Suprapubic skin (tissue), 4 donors: ENCODE measurements at regions not wholly inside any gene's neighbourhood (a gene's known extent, or its start where the extent isn't known, plus 50 kb on each side); places are given as distances from the start of the nearest gene placed in this dataset.

Experiments used
- CTCF ChIP-seq, 2 donors: fragments of 200-600 bp in 1 of 2; fragments of 450-650 bp in 1 of 2; sonication (generic) in 1 of 2; IDR thresholded peaks; one replicate each; pipeline ENCODE4 v1.5.1; 2016 to 2019; ENCODE audit warnings: antibody characterized with exemption in 2 of 2, mild to moderate bottlenecking in 1 of 2, moderate library complexity in 1 of 2
- EP300 ChIP-seq: sonication (generic); formaldehyde crosslinking; IDR thresholded peaks from one replicate; pipeline ENCODE4 v1.6.1; 2017; ENCODE audit warnings: antibody characterized with exemption
- POLR2A ChIP-seq, 2 donors: fragments of 450-650 bp; IDR thresholded peaks; one replicate each; pipeline ENCODE4 v1.6.1; 2017; ENCODE audit warnings: antibody characterized with exemption in 2 of 2, mild to moderate bottlenecking in 2 of 2, moderate library complexity in 2 of 2
- POLR2AphosphoS5 ChIP-seq, 3 donors: sonication (generic); formaldehyde crosslinking; IDR thresholded peaks; one replicate each; pipeline ENCODE4 v1.6.1; 2017; ENCODE audit warnings: antibody characterized with exemption in 3 of 3

DNA sequence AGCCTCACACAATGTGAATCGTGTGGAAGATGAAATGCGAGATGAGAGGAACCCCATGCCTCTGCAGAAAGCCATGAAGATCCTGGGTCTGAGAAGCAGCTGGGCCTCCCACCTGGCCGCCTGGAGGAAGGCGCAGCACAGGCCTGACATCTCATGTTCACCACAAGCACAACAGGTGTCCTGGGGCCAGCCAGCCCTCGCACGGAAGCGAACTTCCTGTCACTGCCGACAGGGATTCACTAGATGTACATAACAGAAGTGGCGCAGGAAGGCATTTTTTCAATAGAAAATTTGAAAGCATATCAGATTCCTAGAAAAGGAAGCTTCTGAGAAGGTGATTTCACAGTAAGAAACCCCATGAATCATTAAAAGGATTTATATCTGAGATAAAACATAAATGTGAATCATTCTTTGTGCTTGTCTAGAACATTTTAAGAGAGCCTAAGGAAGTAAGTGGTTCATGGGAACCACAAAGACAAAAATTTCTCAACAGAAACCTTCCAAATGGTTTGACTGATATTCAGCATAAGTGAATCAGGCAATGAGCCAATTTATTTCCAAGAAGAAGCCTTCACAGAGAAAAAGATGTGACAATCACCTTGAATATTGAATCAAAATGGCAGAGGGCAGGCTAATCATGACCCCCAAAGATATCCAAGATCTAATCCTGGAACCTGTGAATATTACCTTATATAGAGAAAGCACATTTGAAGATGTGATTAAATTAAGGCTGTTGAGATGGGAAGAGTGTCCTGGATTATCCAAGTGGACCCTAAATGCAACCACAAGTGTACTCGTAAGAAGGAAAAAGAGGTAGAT is 311.9 kb downstream of the DUSP6 start:
- TF ChIP-seq CTCF (IDR thresholded peaks at IDR 0.05) (no peak), POLR2AphosphoS5 (IDR thresholded peaks at IDR 0.05) (no peak), POLR2A (IDR thresholded peaks at IDR 0.05) (no peak), EP300 (no peak)
